ENCODE measurements at regions not wholly inside any gene's neighbourhood (a gene's known extent, or its start where the extent isn't known, plus 50 kb on each side); places are given as distances from the start of the nearest gene placed in this dataset.

DNA sequence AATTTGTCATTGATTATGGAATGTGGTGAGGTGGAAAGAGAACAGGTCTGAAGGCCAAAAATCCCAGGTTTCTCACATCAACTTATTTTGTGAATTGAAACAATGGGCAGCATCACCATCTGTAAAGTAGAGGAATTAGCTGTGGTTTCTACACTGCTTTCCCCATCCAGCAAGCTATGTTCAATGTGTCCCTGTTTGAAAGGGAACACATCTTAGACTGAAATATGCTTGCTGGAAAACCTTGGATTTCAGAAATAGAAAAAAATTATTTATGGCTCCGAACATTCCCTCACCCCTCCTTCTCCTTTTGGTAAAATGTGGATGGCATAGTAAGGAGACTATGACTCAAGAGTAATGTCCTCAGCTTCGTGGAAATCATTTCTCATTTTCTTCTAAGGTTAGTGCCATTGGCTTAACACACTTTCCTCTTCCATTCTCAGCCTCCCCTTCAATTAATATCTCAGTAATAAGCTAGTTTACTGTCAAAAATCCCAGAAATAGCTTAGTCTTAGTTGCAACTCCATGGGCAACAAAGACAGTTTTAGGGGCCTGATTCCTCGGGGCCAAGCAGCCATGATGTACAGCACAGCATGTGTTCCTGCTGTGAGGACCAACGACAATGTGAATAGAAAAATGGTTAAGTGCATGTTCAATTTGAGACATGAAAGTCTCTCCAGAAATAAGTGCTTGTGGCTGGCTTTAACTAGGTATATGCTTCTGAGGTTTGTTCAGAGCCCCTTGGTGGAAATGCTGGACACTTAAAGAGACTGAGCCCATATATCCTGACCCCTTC is 205.8 kb upstream of the SLC38A2 start:
- H3K9me3 ChIP-seq (replicated peaks in 1 of 2; ENCODE audit: control insufficient read depth in 1 of 2, insufficient read depth in 1 of 2, low read length in 2 of 2): no peaks in the 10 kb centered on the region
- TF ChIP-seq, protein P1, sequence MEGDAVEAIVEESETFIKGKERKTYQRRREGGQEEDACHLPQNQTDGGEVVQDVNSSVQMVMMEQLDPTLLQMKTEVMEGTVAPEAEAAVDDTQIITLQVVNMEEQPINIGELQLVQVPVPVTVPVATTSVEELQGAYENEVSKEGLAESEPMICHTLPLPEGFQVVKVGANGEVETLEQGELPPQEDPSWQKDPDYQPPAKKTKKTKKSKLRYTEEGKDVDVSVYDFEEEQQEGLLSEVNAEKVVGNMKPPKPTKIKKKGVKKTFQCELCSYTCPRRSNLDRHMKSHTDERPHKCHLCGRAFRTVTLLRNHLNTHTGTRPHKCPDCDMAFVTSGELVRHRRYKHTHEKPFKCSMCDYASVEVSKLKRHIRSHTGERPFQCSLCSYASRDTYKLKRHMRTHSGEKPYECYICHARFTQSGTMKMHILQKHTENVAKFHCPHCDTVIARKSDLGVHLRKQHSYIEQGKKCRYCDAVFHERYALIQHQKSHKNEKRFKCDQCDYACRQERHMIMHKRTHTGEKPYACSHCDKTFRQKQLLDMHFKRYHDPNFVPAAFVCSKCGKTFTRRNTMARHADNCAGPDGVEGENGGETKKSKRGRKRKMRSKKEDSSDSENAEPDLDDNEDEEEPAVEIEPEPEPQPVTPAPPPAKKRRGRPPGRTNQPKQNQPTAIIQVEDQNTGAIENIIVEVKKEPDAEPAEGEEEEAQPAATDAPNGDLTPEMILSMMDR (IDR thresholded peaks at IDR 0.05): no peak
- peaks cover 0 to 2% (median 0%) of the 10 kb centered on the region in 3 donors for H3K27me3 Mint-ChIP-seq (ENCODE audit: low read depth in 3 of 3)
- no peak overlapping the region for H2AFZ ChIP-seq (ENCODE audit: insufficient read depth, low read depth, low read length, poor library complexity, severe bottlenecking)
- H3K27me3 ChIP-seq (ENCODE audit: control insufficient read depth in 2 of 2, insufficient read depth in 2 of 2, low read length in 2 of 2): no peaks in the 10 kb centered on the region
- H3K36me3 ChIP-seq (replicated peaks in 1 of 2; ENCODE audit: control insufficient read depth in 1 of 2, insufficient read depth in 2 of 2, low read length in 2 of 2): no peaks in the 10 kb centered on the region
- DNase-seq: no peak
- H3K4me2 ChIP-seq (replicated peaks; ENCODE audit: extremely low read depth, low read length, poor library complexity, severe bottlenecking): no peak overlapping the region
- H3K4me3 Mint-ChIP-seq: no peak overlapping the region
- H3K4me1 Mint-ChIP-seq: peaks cover 2% of the 10 kb centered on the region
- H3K79me2 ChIP-seq (ENCODE audit: insufficient read depth, low read length): no peaks in the 10 kb centered on the region
- H3K4me1 ChIP-seq (ENCODE audit: control insufficient read depth in 1 of 2, insufficient read depth in 2 of 2, low read length in 2 of 2): no peaks in the 10 kb centered on the region
- no peak overlapping the region for H3K9ac ChIP-seq (ENCODE audit: insufficient read depth, low read length, poor library complexity, severe bottlenecking)
- H3K27ac ChIP-seq (ENCODE audit: low read depth in 1 of 2, low read length in 2 of 2): no peak overlapping the region
- H3K4me3 ChIP-seq (replicated peaks in 1 of 3; ENCODE audit: low read depth in 2 of 3, low read length in 3 of 3): no peak overlapping the region
- H3K27ac Mint-ChIP-seq: no peak overlapping the region
- 94% methylated on average over 2 of the region's 4 CpGs for WGBS (ENCODE audit: insufficient coverage)
- H4K20me1 ChIP-seq (ENCODE audit: insufficient read depth, low read length): no peaks in the 10 kb centered on the region
- intact Hi-C loops (cut with micrococcal nuclease): no loop called here
- peaks cover 7 to 19% (median 13%) of the 10 kb centered on the region in 7 donors for H3K9me3 Mint-ChIP-seq
- peaks cover 0 to under 1% of the 10 kb centered on the region in 2 donors for H3K36me3 Mint-ChIP-seq

DNA sequence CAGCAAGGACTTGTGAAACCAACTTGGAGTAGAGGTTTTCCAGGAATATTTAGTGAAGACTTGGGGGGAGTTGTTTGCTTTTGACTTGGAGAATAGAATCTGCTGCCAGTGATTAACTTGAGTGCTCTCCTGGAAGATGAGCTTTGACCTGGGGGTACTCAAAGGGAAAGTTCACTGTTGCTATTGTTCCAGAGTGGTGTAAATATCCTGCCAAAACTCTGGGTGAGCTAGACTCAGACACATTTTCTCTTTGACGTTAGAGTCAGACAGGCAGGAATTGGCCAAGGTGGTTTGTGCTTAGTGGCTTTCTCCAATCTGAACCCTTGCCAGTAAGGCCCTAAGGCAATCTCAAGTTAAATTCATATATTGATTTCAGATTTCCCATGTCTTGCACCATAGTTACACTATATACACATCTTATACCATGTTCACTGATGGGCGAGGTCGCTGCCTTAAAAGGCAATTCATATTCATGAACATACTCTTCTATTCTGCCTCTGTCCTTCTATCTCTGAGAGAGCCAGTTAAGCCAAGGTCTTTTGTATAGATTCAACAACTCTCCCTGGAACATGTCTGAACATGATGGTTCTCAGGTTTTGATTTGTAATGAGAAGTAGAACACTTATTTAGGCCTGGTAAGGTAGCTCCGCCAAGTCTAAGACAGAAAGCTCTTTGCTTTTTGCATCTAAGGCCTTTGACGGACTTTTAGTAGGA is 204.6 kb upstream of the SLC38A2 start:
- no peak overlapping the region for H3K4me2 ChIP-seq (replicated peaks; ENCODE audit: extremely low read depth, low read length, poor library complexity, severe bottlenecking)
- no peak overlapping the region for H3K27ac ChIP-seq (ENCODE audit: low read depth in 1 of 2, low read length in 2 of 2)
- no peaks in the 10 kb centered on the region for H3K79me2 ChIP-seq (ENCODE audit: insufficient read depth, low read length)
- no peaks in the 10 kb centered on the region for H3K27me3 ChIP-seq (ENCODE audit: control insufficient read depth in 2 of 2, insufficient read depth in 2 of 2, low read length in 2 of 2)
- no peaks in the 10 kb centered on the region for H4K20me1 ChIP-seq (ENCODE audit: insufficient read depth, low read length)
- 94% methylated on average over 2 of the region's 5 CpGs for WGBS (ENCODE audit: insufficient coverage)
- H2AFZ ChIP-seq (ENCODE audit: insufficient read depth, low read depth, low read length, poor library complexity, severe bottlenecking): no peak overlapping the region
- H3K36me3 Mint-ChIP-seq: no peaks in the 10 kb centered on the region
- H3K27ac Mint-ChIP-seq: no peak overlapping the region
- no peak overlapping the region for H3K9ac ChIP-seq (ENCODE audit: insufficient read depth, low read length, poor library complexity, severe bottlenecking)
- H3K4me3 ChIP-seq (replicated peaks in 1 of 3; ENCODE audit: low read depth in 2 of 3, low read length in 3 of 3): no peak overlapping the region
- no peaks in the 10 kb centered on the region for H3K9me3 ChIP-seq (replicated peaks in 1 of 2; ENCODE audit: control insufficient read depth in 1 of 2, insufficient read depth in 1 of 2, low read length in 2 of 2)
- intact Hi-C loops (cut with micrococcal nuclease): no loop called here
- no peaks in the 10 kb centered on the region for H3K36me3 ChIP-seq (replicated peaks in 1 of 2; ENCODE audit: control insufficient read depth in 1 of 2, insufficient read depth in 2 of 2, low read length in 2 of 2)
- H3K4me1 ChIP-seq (ENCODE audit: control insufficient read depth in 1 of 2, insufficient read depth in 2 of 2, low read length in 2 of 2): no peaks in the 10 kb centered on the region
- DNase-seq: no peak
- TF ChIP-seq, protein P1 (IDR thresholded peaks at IDR 0.05): no peak
- H3K27me3 Mint-ChIP-seq (ENCODE audit: low read depth in 3 of 3): no peaks in the 10 kb centered on the region
- H3K4me1 Mint-ChIP-seq: peaks cover 2% of the 10 kb centered on the region
- H3K4me3 Mint-ChIP-seq: no peak overlapping the region
- peaks cover 2 to 11% (median 3%) of the 10 kb centered on the region in 7 donors for H3K9me3 Mint-ChIP-seq

Data from CD14-positive monocyte (primary cell).